OCI-LY7 (cell line): ENCODE measurements at regions not wholly inside any gene's neighbourhood (a gene's known extent, or its start where the extent isn't known, plus 50 kb on each side); places are given as distances from the start of the nearest gene placed in this dataset.

Experiments
- BruUV-seq: library from RNA; stranded (reverse); fragments of 400-500 nt; replicated peaks from 2 replicates; lab custom pipeline; 2021; lab: Mats Ljungman, UMichigan
- CTCF ChIA-PET: fragments of 300-600 bp; sonication (Branson Sonifier 250); formaldehyde crosslinking; loops from one replicate; lab custom pipeline; 2022; ENCODE audit warnings: antibody characterized with exemption; ENCODE audit not compliant: unreplicated experiment; lab: Charles Lee
- POLR2A ChIA-PET: fragments of 300-600 bp; sonication (Branson Sonifier 250); formaldehyde crosslinking; loops from one replicate; lab custom pipeline; 2022; ENCODE audit warnings: antibody characterized with exemption; lab: Charles Lee
- DNase-seq: peaks from one replicate; pipeline ENCODE4 v3.0.0-alpha.2; 2015; ENCODE audit warnings: low spot score
- H2AFZ ChIP-seq: fragments of 200-600 bp; sonication (generic), shearing (Covaris generic); 2 replicates; pipeline ENCODE4 v1.6.1; 2014; ENCODE audit warnings: mild to moderate bottlenecking, antibody characterized with exemption, low read length, moderate library complexity
- H3K27ac ChIP-seq: fragments of 200-600 bp; sonication (generic); 2 replicates; pipeline ENCODE4 v1.5.1; 2014; ENCODE audit warnings: mixed run types, low read depth, mild to moderate bottlenecking, moderate library complexity, low read length, inconsistent platforms; ENCODE audit not compliant: poor library complexity, severe bottlenecking
- H3K36me3 ChIP-seq: fragments of 200-600 bp; sonication (generic); 2 replicates; pipeline ENCODE4 v1.6.1; 2014; ENCODE audit warnings: mild to moderate bottlenecking, antibody characterized with exemption, low read length, moderate library complexity, mixed read lengths; ENCODE audit not compliant: insufficient read depth
- H3K4me1 ChIP-seq: fragments of 200-600 bp; sonication (generic); 2 replicates; pipeline ENCODE4 v1.5.1; 2014; ENCODE audit warnings: mild to moderate bottlenecking, low read length; ENCODE audit not compliant: insufficient read depth, poor library complexity, severe bottlenecking
- H3K4me2 ChIP-seq: fragments of 200-600 bp; sonication (generic); 2 replicates; pipeline ENCODE4 v1.6.1; 2014; ENCODE audit warnings: mild to moderate bottlenecking, low read length
- H3K4me3 ChIP-seq: fragments of 200-600 bp; sonication (generic); 2 replicates; pipeline ENCODE4 v1.5.1; 2014; ENCODE audit warnings: mild to moderate bottlenecking, low read depth, low read length; ENCODE audit not compliant: poor library complexity, severe bottlenecking
- H3K79me2 ChIP-seq: fragments of 200-600 bp; sonication (generic); 2 replicates; pipeline ENCODE4 v1.6.1; 2016; ENCODE audit warnings: low read depth, mild to moderate bottlenecking, low read length, moderate library complexity, mixed read lengths; ENCODE audit not compliant: insufficient read depth
- H3K9me2 ChIP-seq: fragments of 200-600 bp; sonication (generic); 2 replicates; pipeline ENCODE4 v1.6.1; 2016; ENCODE audit warnings: mild to moderate bottlenecking, low read length, mixed read lengths; ENCODE audit not compliant: insufficient read depth
- H3K9me3 ChIP-seq: fragments of 200-600 bp; sonication (generic); 2 replicates; pipeline ENCODE4 v1.6.1; 2014; ENCODE audit warnings: mild to moderate bottlenecking, mixed run types, low read length, mixed read lengths
- H4K20me1 ChIP-seq: fragments of 200-600 bp; sonication (generic); 2 replicates; pipeline ENCODE4 v1.6.1; 2014; ENCODE audit warnings: mild to moderate bottlenecking, antibody characterized with exemption, low read length, moderate library complexity, mixed read lengths; ENCODE audit not compliant: insufficient read depth
- EZH2phosphoT487 ChIP-seq: fragments of 200-600 bp; sonication (generic); IDR thresholded peaks from 2 replicates; pipeline ENCODE4 v1.6.1; 2018; ENCODE audit warnings: low read depth, borderline replicate concordance, mild to moderate bottlenecking, mixed run types, antibody characterized with exemption, low read length, moderate library complexity, mixed read lengths
- intact Hi-C: fragments of 100-400 bp; cut with micrococcal nuclease; formaldehyde crosslinking; loops from one replicate; pipeline ENCODE4 v1.10.0; 2022; ENCODE audit not compliant: unreplicated experiment
- TF ChIP-seq, protein P1 (sequence below): fragments of 200-600 bp; sonication (generic); conservative IDR thresholded peaks from 2 replicates; pipeline ENCODE4 v1.5.1; 2014; ENCODE audit warnings: mild to moderate bottlenecking, antibody characterized with exemption, low read length, moderate library complexity, mixed read lengths

DNA sequence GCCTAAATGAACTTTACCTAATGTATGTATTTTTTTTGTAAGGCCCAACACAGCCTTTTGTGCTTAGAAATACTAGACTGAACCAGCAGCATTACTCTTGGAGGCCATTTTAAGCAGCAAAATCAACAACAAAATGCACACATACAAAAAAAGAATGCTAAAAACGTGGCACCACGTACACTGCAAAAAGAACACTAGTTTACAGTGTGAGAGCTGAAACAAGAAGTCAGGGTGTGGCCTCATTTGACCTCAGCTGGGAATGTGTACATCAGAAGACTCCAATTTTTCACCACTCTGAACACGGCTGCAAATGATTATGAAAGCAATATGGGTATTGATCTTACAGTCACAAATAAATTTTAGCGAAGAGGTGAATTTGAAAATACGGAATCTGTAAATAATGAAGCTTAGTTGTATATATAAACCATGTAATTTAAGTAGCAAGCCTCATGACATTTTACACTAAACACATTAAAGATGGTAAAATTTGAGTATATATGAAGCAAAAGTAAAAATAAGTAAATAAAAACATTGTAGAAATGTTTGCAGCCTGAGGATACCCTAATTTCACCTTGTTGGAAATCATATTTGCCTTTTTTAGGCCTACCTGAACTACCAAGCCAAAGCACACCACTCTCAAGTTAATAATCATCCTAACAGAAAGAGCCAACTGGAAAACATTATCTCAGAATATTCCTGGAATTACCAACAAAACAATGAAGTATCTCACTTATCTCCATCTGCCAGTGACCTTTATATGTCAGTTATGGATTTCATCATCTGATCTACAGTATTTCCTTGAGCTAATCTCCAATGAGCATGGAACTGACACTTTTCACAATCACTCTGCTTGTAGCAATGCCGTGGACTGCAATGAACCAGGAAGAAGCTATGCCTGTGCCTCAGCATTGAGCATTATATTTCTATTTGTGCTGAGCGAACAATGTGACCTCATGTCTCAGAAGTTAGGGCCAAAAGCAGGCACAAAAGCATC is 319.5 kb upstream of the FAT3 start:
- no peak overlapping the region for H2AFZ ChIP-seq
- BruUV-seq = no TSS peak
- H3K9me3 ChIP-seq = no peaks in the 10 kb centered on the region

DNA sequence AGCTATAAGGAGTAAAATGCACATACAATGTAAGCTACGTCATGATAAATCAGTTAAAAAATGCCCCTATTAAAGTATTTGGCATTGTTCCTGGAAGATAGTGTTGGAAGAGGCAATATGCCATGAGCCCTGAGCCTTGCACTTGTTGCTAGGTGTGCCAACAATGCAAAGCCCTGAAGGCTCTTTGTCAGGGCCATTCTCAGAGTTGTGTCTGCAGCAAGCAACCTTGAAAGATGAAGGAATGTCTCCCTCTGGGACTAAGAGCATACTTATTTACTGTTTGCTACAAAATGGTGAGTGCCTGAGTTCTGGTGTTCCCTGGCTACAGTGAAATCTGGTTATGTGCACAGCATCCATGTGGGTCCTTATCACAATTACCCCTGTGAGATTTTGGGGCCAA is 322.3 kb upstream of the FAT3 start:
- Histone ChIP-seq H3K4me2 (no peak overlapping the region), H3K9me3 (no peaks in the 10 kb centered on the region), H3K27ac (no peak overlapping the region), H3K4me1 (no peaks in the 10 kb centered on the region), H3K4me3 (no peak overlapping the region), H3K79me2 (no peaks in the 10 kb centered on the region), H4K20me1 (no peaks in the 10 kb centered on the region), H2AFZ (no peak overlapping the region), H3K9me2 (no peaks in the 10 kb centered on the region), H3K36me3 (no peaks in the 10 kb centered on the region)
- ChIA-PET POLR2A (no interaction called here), CTCF (no interaction called here)
- BruUV-seq = no TSS peak
- TF ChIP-seq, protein P1, sequence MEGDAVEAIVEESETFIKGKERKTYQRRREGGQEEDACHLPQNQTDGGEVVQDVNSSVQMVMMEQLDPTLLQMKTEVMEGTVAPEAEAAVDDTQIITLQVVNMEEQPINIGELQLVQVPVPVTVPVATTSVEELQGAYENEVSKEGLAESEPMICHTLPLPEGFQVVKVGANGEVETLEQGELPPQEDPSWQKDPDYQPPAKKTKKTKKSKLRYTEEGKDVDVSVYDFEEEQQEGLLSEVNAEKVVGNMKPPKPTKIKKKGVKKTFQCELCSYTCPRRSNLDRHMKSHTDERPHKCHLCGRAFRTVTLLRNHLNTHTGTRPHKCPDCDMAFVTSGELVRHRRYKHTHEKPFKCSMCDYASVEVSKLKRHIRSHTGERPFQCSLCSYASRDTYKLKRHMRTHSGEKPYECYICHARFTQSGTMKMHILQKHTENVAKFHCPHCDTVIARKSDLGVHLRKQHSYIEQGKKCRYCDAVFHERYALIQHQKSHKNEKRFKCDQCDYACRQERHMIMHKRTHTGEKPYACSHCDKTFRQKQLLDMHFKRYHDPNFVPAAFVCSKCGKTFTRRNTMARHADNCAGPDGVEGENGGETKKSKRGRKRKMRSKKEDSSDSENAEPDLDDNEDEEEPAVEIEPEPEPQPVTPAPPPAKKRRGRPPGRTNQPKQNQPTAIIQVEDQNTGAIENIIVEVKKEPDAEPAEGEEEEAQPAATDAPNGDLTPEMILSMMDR = no peak
- no peak for TF ChIP-seq EZH2phosphoT487
- no peak for DNase-seq
- intact Hi-C loops = no loop called here

More for the DNA sequence above, 319.5 kb upstream of the FAT3 start:
- Histone ChIP-seq H3K4me3 (no peak overlapping the region), H3K4me1 (no peaks in the 10 kb centered on the region), H4K20me1 (no peaks in the 10 kb centered on the region), H3K27ac (no peak overlapping the region), H3K36me3 (no peaks in the 10 kb centered on the region), H3K79me2 (no peaks in the 10 kb centered on the region), H3K4me2 (no peak overlapping the region), H3K9me2 (no peaks in the 10 kb centered on the region)
- ChIA-PET CTCF (no interaction called here), POLR2A (no interaction called here)
- DNase-seq = no peak
- TF ChIP-seq EZH2phosphoT487 = no peak
- TF ChIP-seq, protein P1 = no peak
- intact Hi-C loops = no loop called here

DNA sequence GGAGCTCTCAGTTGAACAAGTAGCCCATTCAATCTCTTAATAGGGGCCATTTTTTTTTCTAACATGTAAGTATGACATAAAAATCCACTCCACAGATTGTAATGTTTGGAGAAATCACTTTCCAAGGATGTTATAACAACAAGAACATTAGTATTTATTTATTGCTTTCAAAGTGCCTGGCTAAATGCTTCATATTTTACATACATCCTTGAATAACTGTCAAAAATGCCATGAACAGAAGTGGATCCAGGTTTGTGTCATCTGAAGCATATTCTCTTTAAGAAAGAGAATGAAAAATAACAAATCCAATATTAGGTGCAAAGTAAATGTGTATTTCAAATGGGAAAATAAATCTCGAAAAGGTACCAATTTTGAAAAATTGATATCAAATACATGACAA is 344.0 kb upstream of the FAT3 start:
- CTCF ChIA-PET = no interaction called here
- Histone ChIP-seq H3K4me1 (no peaks in the 10 kb centered on the region), H3K4me3 (no peak overlapping the region), H3K27ac (no peak overlapping the region), H3K4me2 (no peak overlapping the region), H3K9me3 (no peaks in the 10 kb centered on the region), H4K20me1 (no peaks in the 10 kb centered on the region), H3K9me2 (no peaks in the 10 kb centered on the region; the same call in 1 of the 2 replicates), H2AFZ (no peak overlapping the region), H3K36me3 (no peaks in the 10 kb centered on the region), H3K79me2 (no peaks in the 10 kb centered on the region)
- no TSS peak for BruUV-seq
- intact Hi-C loops = no loop called here
- POLR2A ChIA-PET = no interaction called here
- no peak for DNase-seq
- TF ChIP-seq, protein P1 = no peak
- TF ChIP-seq EZH2phosphoT487 = no peak
